GM23338 (cell line): ENCODE measurements at regions not wholly inside any gene's neighbourhood (a gene's known extent, or its start where the extent isn't known, plus 50 kb on each side); places are given as distances from the start of the nearest gene placed in this dataset.

ENCODE experiments used
- ATAC-seq: fragments of 200-7000 bp; cut with Tn5 transposase; 3 replicates; pipeline ENCODE4 v1.9.1; 2020
- DNase-seq: peaks from one replicate; pipeline ENCODE4 v3.0.0-alpha.2; 2015; ENCODE audit warnings: low spot score
- H2AFZ ChIP-seq: fragments of 200-600 bp; sonication (generic); 2 replicates; pipeline ENCODE4 v1.8.0; 2016; ENCODE audit warnings: antibody characterized with exemption, mild to moderate bottlenecking, moderate library complexity
- H3F3A ChIP-seq: fragments of 200-600 bp; sonication (generic); replicated peaks from 2 replicates; pipeline ENCODE4 v1.8.0; 2017; ENCODE audit warnings: antibody characterized with exemption, mixed run types, low read depth
- H3K27ac ChIP-seq: fragments of 200-600 bp; sonication (generic); 2 replicates; pipeline ENCODE4 v1.6.1; 2016; ENCODE audit warnings: low read depth
- H3K27me3 ChIP-seq: fragments of 200-600 bp; sonication (generic); 2 replicates; pipeline ENCODE4 v1.8.0; 2016; ENCODE audit warnings: mild to moderate bottlenecking, mixed run types, moderate library complexity; ENCODE audit not compliant: insufficient read depth
- H3K36me3 ChIP-seq: fragments of 200-600 bp; sonication (generic); 2 replicates; pipeline ENCODE4 v1.8.0; 2016; ENCODE audit warnings: mild to moderate bottlenecking; ENCODE audit not compliant: insufficient read depth
- H3K4me1 ChIP-seq: fragments of 200-600 bp; sonication (generic); 2 replicates; pipeline ENCODE4 v1.8.0; 2016; ENCODE audit warnings: mild to moderate bottlenecking, moderate library complexity; ENCODE audit not compliant: insufficient read depth
- H3K4me2 ChIP-seq: fragments of 200-600 bp; sonication (generic); 2 replicates; pipeline ENCODE4 v1.7.1; 2017; ENCODE audit warnings: mixed run types
- H3K4me3 ChIP-seq: fragments of 200-600 bp; sonication (generic); 2 replicates; pipeline ENCODE4 v1.6.1; 2016; ENCODE audit warnings: mixed run types
- H3K79me2 ChIP-seq: fragments of 200-600 bp; sonication (generic); replicated peaks from 2 replicates; pipeline ENCODE4 v1.8.0; 2017; ENCODE audit warnings: mild to moderate bottlenecking; ENCODE audit not compliant: insufficient read depth
- H3K9me2 ChIP-seq: fragments of 200-600 bp; sonication (generic); 2 replicates; pipeline ENCODE4 v1.8.0; 2017; ENCODE audit not compliant: insufficient read depth
- H4K20me1 ChIP-seq: fragments of 200-600 bp; sonication (generic); replicated peaks from 2 replicates; pipeline ENCODE4 v1.8.0; 2017; ENCODE audit warnings: mild to moderate bottlenecking; ENCODE audit not compliant: insufficient read depth
- H3K27ac Mint-ChIP-seq: 2 replicates; pipeline ENCODE4 v1.8.0; 2020; ENCODE audit warnings: inconsistent platforms, mild to moderate bottlenecking, moderate library complexity, mixed read lengths
- H3K27me3 Mint-ChIP-seq: 3 replicates; pipeline ENCODE4 v1.8.0; 2022; ENCODE audit warnings: low read depth, mild to moderate bottlenecking, moderate library complexity, mixed read lengths, inconsistent platforms; ENCODE audit not compliant: insufficient read depth, poor library complexity
- H3K36me3 Mint-ChIP-seq: 3 replicates; pipeline ENCODE4 v1.8.0; 2021; ENCODE audit warnings: low read depth, mild to moderate bottlenecking, inconsistent platforms, moderate library complexity, mixed read lengths
- H3K4me1 Mint-ChIP-seq: 3 replicates; pipeline ENCODE4 v1.8.0; 2020; ENCODE audit warnings: mild to moderate bottlenecking, inconsistent platforms, mixed read lengths
- H3K4me3 Mint-ChIP-seq: 3 replicates; pipeline ENCODE4 v1.8.0; 2021; ENCODE audit warnings: moderate library complexity, mild to moderate bottlenecking, inconsistent platforms, mixed read lengths
- H3K9me3 Mint-ChIP-seq: 3 replicates; pipeline ENCODE4 v1.8.0; 2020; ENCODE audit warnings: moderate library complexity, mild to moderate bottlenecking, inconsistent platforms, mixed read lengths
- CREB1 ChIP-seq: fragments of 250-450 bp; sonication (Bioruptor Pico); IDR thresholded peaks from 2 replicates; pipeline ENCODE4 v1.5.0; 2020; ENCODE audit warnings: low read depth, mild to moderate bottlenecking, moderate library complexity
- ETS1 ChIP-seq: IDR thresholded peaks from 2 replicates; pipeline ENCODE4 v1.6.1; 2016; ENCODE audit warnings: antibody characterized with exemption
- EZH2 ChIP-seq: fragments of 200-600 bp; sonication (generic); IDR thresholded peaks from one replicate; pipeline ENCODE4 v1.8.0; 2017; ENCODE audit warnings: antibody characterized with exemption, mild to moderate bottlenecking, low read depth; ENCODE audit not compliant: unreplicated experiment
- EZH2phosphoT487 ChIP-seq: fragments of 200-600 bp; sonication (generic); IDR thresholded peaks from one replicate; pipeline ENCODE4 v1.8.1; 2018; ENCODE audit warnings: antibody characterized with exemption; ENCODE audit not compliant: unreplicated experiment
- JUNB ChIP-seq: IDR thresholded peaks from one replicate; pipeline ENCODE4 v1.6.1; 2016; ENCODE audit warnings: antibody characterized with exemption; ENCODE audit not compliant: unreplicated experiment
- NANOG ChIP-seq: IDR thresholded peaks from 2 replicates; pipeline ENCODE4 v1.6.1; 2016; ENCODE audit warnings: antibody characterized with exemption, borderline replicate concordance
- POLR2AphosphoS5 ChIP-seq: IDR thresholded peaks from 2 replicates; pipeline ENCODE4 v1.6.1; 2016; ENCODE audit warnings: antibody characterized with exemption, low read depth
- REST ChIP-seq: IDR thresholded peaks from one replicate; pipeline ENCODE4 v1.6.1; 2018; ENCODE audit warnings: antibody characterized with exemption; ENCODE audit not compliant: unreplicated experiment
- STAT1 ChIP-seq: IDR thresholded peaks from one replicate; pipeline ENCODE4 v1.6.1; 2016; ENCODE audit warnings: antibody characterized with exemption; ENCODE audit not compliant: unreplicated experiment
- ZNF114 ChIP-seq: fragments of 250-450 bp; sonication (Bioruptor Pico); IDR thresholded peaks from 2 replicates; pipeline ENCODE4 v1.5.0; 2020; ENCODE audit warnings: mild to moderate bottlenecking, moderate library complexity
- ZNF331 ChIP-seq: fragments of 250-450 bp; sonication (Bioruptor Pico); IDR thresholded peaks from 2 replicates; pipeline ENCODE4 v1.5.0; 2020; ENCODE audit warnings: low read depth, mild to moderate bottlenecking, moderate library complexity
- TF ChIP-seq, protein P1 (sequence below): fragments of 250-450 bp; sonication (Bioruptor Pico); IDR thresholded peaks from 2 replicates; pipeline ENCODE4 v1.5.0; 2020; ENCODE audit warnings: mild to moderate bottlenecking, moderate library complexity
- TF ChIP-seq, protein P2 (sequence below), 2 experiments: fragments of 200-600 bp in 1 of 2; sonication (generic) in 1 of 2; conservative IDR thresholded peaks; 2 replicates each; pipeline versions ENCODE4 v1.5.1 to v1.6.1; 2016 to 2017; ENCODE audit warnings: antibody characterized with exemption in 2 of 2, low read depth in 2 of 2, mild to moderate bottlenecking in 2 of 2, moderate library complexity in 1 of 2

DNA sequence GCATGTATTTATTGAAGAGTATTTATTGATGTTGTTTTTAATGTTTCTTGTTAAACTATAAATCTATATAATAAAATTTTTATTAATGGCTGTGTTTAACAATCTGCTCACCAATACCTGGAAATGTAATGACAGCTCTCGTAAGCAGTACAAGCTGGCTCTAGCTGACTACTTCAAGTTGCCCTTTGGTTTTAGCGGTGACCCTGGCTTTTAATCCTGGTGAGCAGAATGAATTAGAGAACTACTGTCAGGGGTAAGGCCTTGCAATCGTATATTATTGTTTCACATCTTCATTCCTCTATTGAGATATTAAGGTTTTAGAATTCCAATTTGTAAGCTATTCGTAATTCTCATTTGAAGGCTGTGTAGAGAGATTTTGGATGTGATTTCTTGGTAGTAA, 372.2 kb downstream of the METTL15 start:
- H3K9me3 Mint-ChIP-seq: no peaks in the 10 kb centered on the region
- Histone ChIP-seq H3K27ac (no peak overlapping the region), H3K27me3 (no peaks in the 10 kb centered on the region), H3K4me2 (no peak overlapping the region), H3F3A (no peaks in the 10 kb centered on the region), H3K36me3 (no peaks in the 10 kb centered on the region), H3K4me3 (no peak overlapping the region), H3K4me1 (no peaks in the 10 kb centered on the region), H4K20me1 (no peaks in the 10 kb centered on the region), H3K9me2 (peaks cover 7% of the 10 kb centered on the region; the same call in 1 of the 2 replicates), H2AFZ (no peak overlapping the region), H3K79me2 (no peaks in the 10 kb centered on the region)
- peaks cover 2% of the 10 kb centered on the region for H3K27me3 Mint-ChIP-seq
- ATAC-seq (no peak), DNase-seq (no peak)
- H3K36me3 Mint-ChIP-seq: no peaks in the 10 kb centered on the region
- no peak overlapping the region for H3K27ac Mint-ChIP-seq
- H3K4me3 Mint-ChIP-seq: no peak overlapping the region
- H3K4me1 Mint-ChIP-seq: peaks cover 10% of the 10 kb centered on the region; the same call in 2 of the 3 replicates
- no peak for TF ChIP-seq ETS1
- no peak for TF ChIP-seq EZH2phosphoT487
- TF ChIP-seq, protein P1, sequence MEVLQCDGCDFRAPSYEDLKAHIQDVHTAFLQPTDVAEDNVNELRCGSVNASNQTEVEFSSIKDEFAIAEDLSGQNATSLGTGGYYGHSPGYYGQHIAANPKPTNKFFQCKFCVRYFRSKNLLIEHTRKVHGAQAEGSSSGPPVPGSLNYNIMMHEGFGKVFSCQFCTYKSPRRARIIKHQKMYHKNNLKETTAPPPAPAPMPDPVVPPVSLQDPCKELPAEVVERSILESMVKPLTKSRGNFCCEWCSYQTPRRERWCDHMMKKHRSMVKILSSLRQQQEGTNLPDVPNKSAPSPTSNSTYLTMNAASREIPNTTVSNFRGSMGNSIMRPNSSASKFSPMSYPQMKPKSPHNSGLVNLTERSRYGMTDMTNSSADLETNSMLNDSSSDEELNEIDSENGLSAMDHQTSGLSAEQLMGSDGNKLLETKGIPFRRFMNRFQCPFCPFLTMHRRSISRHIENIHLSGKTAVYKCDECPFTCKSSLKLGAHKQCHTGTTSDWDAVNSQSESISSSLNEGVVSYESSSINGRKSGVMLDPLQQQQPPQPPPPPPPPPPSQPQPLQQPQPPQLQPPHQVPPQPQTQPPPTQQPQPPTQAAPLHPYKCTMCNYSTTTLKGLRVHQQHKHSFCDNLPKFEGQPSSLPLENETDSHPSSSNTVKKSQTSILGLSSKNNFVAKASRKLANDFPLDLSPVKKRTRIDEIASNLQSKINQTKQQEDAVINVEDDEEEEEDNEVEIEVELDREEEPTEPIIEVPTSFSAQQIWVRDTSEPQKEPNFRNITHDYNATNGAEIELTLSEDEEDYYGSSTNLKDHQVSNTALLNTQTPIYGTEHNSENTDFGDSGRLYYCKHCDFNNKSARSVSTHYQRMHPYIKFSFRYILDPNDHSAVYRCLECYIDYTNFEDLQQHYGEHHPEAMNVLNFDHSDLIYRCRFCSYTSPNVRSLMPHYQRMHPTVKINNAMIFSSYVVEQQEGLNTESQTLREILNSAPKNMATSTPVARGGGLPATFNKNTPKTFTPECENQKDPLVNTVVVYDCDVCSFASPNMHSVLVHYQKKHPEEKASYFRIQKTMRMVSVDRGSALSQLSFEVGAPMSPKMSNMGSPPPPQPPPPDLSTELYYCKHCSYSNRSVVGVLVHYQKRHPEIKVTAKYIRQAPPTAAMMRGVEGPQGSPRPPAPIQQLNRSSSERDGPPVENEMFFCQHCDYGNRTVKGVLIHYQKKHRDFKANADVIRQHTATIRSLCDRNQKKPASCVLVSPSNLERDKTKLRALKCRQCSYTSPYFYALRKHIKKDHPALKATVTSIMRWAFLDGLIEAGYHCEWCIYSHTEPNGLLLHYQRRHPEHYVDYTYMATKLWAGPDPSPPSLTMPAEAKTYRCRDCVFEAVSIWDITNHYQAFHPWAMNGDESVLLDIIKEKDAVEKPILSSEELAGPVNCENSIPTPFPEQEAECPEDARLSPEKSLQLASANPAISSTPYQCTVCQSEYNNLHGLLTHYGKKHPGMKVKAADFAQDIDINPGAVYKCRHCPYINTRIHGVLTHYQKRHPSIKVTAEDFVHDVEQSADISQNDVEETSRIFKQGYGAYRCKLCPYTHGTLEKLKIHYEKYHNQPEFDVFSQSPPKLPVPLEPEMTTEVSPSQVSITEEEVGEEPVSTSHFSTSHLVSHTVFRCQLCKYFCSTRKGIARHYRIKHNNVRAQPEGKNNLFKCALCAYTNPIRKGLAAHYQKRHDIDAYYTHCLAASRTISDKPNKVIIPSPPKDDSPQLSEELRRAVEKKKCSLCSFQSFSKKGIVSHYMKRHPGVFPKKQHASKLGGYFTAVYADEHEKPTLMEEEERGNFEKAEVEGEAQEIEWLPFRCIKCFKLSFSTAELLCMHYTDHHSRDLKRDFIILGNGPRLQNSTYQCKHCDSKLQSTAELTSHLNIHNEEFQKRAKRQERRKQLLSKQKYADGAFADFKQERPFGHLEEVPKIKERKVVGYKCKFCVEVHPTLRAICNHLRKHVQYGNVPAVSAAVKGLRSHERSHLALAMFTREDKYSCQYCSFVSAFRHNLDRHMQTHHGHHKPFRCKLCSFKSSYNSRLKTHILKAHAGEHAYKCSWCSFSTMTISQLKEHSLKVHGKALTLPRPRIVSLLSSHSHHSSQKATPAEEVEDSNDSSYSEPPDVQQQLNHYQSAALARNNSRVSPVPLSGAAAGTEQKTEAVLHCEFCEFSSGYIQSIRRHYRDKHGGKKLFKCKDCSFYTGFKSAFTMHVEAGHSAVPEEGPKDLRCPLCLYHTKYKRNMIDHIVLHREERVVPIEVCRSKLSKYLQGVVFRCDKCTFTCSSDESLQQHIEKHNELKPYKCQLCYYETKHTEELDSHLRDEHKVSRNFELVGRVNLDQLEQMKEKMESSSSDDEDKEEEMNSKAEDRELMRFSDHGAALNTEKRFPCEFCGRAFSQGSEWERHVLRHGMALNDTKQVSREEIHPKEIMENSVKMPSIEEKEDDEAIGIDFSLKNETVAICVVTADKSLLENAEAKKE (CRISPR knock-in tag): no peak
- TF ChIP-seq, protein P2, sequence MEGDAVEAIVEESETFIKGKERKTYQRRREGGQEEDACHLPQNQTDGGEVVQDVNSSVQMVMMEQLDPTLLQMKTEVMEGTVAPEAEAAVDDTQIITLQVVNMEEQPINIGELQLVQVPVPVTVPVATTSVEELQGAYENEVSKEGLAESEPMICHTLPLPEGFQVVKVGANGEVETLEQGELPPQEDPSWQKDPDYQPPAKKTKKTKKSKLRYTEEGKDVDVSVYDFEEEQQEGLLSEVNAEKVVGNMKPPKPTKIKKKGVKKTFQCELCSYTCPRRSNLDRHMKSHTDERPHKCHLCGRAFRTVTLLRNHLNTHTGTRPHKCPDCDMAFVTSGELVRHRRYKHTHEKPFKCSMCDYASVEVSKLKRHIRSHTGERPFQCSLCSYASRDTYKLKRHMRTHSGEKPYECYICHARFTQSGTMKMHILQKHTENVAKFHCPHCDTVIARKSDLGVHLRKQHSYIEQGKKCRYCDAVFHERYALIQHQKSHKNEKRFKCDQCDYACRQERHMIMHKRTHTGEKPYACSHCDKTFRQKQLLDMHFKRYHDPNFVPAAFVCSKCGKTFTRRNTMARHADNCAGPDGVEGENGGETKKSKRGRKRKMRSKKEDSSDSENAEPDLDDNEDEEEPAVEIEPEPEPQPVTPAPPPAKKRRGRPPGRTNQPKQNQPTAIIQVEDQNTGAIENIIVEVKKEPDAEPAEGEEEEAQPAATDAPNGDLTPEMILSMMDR (conservative IDR thresholded peaks at IDR 0.05; ENCODE audit: low read depth in 2 of 2): no peak
- no peak for TF ChIP-seq REST
- no peak for TF ChIP-seq NANOG
- no peak for TF ChIP-seq EZH2
- TF ChIP-seq JUNB: no peak
- TF ChIP-seq POLR2AphosphoS5: no peak
- TF ChIP-seq CREB1 (CRISPR knock-in tag): no peak
- no peak for TF ChIP-seq ZNF331 (CRISPR knock-in tag)
- no peak for TF ChIP-seq ZNF114 (CRISPR knock-in tag)
- TF ChIP-seq STAT1: no peak
